ENCODE measurements at regions not wholly inside any gene's neighbourhood (a gene's known extent, or its start where the extent isn't known, plus 50 kb on each side); places are given as distances from the start of the nearest gene placed in this dataset.

- TF ChIP-seq CTCF (IDR thresholded peaks at IDR 0.05) = no peak
- TF ChIP-seq POLR2A (IDR thresholded peaks at IDR 0.05) = no peak
Measured at GRCh38 chr16:85359147-85359822, 247.0 kb upstream of the CIBAR2 start.

Data from uterus (tissue), 2 donors.